Activated CD4-positive, alpha-beta T cell treated with anti-CD3 and anti-CD28 coated beads, Interleukin-2, amount 50 U/mL, for 1 hour (primary cell): ENCODE measurements at regions not wholly inside any gene's neighbourhood (a gene's known extent, or its start where the extent isn't known, plus 50 kb on each side); places are given as distances from the start of the nearest gene placed in this dataset.
"Not testable (repeated sequence)": the region's sequence is repeated elsewhere in the genome, so short reads cannot be mapped to it uniquely, and the experiment has no call there.

Source experiments
- DNase-seq: peaks from one replicate; pipeline ENCODE4 v3.0.0-alpha.2; 2020

DNA sequence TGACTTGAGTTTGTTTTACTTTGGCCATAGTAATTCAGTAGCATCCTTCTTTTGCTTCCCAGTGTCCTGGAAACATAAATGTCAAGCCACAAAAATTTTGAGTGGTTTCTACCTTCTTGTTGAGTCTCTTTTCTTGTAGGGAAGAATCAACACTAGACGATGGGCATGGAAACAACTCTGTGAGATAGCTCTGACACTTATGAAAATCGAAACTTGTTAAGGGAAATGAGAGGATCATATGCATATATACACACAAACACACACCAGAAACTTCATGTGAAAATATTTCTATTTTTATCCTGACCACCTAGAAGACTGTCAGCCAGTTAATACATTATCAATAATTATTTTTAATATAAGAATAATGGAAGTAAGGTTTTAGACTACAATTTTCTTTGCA lies 1247.3 kb upstream of the FLRT2 start:
- DNase-seq = no peak

DNA sequence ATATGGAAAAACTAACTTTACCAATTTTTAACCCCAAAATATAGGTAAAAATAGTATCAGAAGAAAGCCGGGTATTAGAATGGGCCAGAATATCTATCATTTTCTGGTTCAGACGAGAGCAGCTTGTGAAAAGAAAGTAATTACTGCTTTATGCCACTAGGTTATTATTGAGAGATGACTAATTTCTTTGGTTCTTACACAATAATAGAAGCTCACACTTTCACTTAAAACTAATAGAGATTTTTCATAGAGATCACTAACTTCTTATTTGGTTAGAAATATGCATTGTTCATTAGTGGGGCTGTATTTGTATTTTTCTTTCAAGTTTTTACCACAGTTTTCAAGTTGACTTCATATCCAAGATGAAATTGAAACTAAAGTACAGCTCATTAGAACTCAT lies 1241.2 kb upstream of the FLRT2 start:
- no peak for DNase-seq

DNA sequence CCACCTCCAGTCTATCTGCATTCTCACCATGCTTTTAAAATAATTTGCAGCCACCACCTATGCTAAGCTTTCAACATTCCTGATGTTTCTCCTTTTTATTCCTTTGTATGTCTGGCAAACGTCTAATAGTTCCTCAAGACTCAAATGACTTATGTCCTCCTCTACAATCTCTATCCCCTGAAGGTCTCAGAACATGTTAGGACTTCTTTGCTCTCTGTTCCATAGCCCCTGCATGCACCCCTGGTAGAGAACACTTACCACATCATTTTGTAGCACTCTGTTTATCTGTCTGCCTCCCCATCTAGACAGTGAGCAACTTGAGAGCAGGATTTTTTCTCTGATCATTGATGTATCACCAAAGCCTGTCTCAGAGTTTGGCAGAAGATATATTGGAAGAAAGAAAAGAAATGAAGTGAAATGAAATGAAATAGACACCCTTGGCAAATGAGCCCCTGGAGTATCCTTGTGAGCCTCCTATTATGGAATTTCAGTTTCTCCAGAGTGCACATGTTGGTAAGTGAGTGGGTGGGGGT lies 1231.2 kb upstream of the FLRT2 start:
- DNase-seq = no peak

DNA sequence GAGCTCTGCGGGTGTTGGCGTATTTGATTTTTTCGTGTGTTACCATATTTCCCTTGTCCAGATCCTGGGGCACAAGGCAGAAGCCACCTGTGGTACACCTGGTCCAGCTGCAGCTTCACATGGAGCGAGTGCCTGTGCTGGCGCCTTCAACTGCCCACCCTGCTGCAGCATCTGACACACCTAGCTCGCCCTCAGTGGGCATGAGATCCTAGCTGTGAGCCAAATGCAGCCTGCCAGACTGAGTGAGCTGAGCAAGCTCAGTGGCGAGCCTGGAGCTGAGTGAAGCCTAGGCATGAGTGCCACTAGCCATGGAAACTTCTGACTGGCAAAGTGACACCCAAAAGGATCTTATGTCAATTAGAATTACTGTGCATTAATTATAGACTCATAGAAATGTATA lies 1226.8 kb upstream of the FLRT2 start:
- DNase-seq = no peak

DNA sequence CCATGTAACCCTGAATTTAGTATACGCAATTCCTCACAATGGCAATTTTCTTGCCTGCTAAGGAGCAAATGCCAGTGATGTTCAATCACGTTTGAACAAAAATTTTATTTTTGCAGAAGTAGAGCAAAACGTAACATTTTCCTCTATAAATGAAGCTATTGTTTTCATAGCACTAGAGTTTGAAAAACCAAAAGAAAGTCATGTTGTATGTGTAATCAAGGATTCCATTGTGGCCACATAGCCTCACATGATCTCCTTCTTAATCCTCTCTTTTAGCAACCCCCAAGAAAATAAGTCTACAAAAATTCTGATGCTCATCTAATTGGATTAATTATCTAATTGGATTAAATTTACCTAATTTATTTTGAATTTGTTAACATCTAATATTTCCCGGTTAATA lies 1217.4 kb upstream of the FLRT2 start:
- no peak for DNase-seq

DNA sequence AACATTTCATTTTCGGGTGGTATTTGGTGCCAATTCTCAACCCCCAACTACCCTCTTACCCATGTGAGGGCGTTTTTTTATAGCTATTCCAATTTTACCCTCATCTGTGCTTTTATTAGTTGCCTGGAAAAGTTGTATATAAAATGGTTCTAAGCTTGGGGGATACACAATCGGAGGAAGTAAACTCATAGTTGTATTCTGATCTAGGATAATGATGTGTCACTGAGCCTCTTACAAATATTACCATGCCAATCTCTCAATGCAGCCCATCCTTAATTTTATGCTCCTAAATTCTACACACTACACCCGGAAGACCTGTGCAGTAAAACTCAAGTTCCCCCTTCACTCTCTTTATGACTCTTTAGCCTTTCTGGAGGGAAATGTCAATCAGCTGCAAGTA lies 1206.5 kb upstream of the FLRT2 start:
- DNase-seq = no peak

DNA sequence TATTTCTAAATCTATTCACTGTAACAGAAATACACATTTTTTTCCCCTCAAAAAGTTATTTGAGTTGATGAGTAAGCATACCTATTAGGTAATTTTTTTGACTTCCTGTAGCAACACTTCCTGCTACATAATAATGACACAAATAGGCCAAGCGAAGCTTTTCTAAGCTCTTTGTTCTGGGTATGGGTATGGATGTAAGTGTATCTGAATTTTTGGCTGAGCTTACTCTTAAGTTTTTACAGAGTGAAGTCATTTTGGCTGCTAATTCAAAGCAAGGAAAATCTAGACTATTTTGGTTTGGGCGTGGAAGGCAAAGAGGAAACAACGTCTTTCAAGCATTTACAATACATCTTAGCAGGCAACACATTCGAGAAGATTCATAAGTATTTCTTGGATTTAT lies 1206.0 kb upstream of the FLRT2 start:
- no peak for DNase-seq

DNA sequence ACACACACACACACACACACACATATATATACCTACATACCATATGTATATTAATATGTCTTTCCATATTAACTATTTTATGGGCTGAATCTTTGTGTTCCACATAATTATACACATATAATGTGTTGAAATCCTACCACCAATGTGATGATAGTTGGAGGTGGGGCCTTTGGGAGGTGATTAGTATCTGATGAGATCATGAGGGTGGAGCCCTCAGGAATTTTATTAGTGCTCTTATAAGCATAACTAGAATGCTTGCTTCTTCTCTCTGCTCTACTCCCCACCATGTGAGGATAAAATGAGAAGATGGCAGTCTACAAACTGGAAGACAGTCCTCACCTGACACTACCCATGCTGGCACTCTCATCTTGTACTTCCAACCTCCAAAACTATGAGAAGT lies 1193.5 kb upstream of the FLRT2 start:
- no peak for DNase-seq

DNA sequence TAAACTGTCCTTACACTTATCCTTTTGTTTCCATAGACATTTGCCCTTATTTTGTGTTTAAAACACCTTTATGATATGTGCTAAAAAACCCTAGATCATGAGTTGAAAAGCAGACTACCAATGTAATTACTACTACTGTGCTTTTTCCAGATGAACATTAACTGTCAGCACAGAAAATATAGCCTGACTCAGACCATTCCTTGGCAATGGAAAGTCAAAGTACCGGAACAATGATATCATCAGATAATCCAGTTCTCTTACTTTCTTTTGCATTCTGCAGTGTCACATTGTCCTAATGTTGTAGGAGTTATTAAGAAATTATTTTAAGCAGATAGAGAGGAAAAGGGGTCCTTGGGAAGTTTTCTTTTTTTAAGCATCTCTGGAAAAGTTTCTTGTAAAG lies 1189.0 kb upstream of the FLRT2 start:
- DNase-seq = no peak

DNA sequence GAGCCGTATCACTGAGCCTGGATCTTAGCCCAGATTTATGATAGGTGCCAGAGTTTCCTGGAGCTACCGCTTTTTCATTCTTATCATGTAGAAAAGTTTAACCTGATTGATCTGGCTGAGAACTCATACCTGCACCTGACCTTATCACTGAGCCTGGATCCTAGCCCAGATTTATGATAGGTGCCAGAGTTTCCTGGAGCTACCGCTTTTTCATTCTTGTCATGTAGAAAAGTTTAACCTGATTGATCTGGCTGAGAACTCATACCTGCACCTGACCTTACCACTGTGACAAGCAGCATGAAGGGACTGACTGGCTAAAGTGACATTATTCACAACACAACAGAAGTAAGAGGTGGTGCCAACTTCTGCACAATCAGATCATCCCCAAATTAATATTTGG lies 1188.1 kb upstream of the FLRT2 start:
- DNase-seq = not testable (repeated sequence)

DNA sequence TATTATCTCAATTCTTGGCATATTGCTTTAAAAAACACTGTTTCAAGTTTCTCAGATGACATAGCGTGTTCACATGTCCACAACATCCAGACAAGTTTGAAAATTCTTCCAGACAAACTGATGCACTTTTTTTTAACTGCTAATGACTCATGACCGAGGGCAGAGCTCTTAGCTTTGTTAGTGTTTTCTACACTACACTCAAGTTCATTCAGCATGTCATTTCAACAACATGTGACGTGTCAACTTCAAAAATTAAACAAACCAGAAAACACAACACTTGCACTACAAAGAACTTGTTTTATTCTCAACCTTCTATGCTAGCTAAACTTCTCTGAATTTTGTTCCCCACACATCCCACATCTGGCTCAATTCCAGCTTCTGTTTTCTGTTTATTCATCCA lies 1186.3 kb upstream of the FLRT2 start:
- DNase-seq = no peak

DNA sequence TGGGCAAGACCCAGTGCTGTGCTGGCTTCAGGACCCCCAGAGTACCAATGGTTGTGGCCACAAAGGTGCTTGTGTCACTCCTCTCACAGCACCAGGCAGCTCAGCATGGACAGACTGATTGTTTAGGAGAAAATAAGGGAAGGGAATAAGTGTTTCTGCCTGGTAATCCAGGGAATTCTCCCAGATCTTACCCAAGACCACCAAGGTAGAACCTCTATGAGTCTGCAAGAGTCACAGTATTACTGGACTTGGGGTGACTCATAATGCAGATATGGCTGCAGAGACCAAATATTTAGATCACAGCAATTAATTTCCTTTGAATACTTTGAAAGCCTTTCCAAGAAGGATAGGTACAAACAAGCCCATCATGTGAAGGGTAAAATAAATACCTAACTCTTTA lies 1178.3 kb upstream of the FLRT2 start:
- DNase-seq = no peak

DNA sequence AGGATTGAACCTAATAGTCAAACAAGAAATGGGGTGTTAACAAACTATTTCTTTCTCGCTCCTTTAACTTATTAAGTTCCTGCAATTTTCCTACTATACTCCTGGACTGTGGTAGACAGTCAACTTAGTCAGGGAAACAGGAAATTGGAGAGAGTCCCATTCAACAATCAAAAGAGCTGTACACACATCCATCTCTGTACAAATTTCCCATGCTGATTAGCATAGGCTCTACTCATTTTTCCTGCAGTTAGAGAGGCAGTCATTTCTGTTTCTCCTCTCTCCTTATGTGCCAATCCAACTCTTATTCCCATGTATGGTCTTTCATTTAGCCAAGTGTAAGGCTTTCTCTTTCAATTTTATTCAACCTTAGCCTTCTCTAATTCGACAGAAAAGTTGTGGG lies 1168.5 kb upstream of the FLRT2 start:
- no peak for DNase-seq

DNA sequence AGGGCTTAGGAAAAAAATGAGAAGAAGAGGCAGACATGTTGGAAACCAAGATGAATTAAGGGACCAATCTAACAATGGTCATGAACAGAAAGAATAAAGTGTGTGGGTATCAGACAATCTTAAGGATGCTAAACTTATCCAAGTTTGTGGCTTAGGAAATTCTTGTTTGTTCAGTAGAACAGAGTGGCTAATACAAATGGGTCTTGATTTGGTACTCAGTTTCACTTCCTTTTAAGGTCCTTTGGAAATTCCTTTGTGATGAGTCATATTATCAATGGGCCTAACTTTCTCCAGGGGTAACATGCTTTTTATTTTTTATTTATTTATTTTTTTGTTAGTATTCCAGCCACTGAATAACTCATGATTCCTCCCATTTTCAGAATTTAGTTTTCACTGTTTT lies 1154.7 kb upstream of the FLRT2 start:
- no peak for DNase-seq

DNA sequence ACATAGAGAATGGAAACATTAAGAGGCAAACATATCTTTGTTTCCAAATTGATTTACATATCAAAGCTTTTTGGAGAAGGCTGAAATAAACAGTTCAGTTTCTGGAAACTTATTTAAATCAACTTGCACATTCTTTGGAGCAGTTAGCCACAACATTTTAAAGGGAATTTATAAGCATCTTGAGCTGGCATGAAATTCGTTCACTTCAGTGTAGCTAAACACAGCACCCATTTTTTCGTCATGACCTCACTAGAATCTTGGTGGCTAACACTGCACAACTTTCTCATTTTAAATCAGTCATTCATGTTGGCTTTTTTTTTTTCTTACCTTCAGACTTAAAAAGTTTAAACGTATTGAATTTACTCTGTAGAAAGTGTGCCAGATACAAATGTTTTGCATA lies 1139.9 kb upstream of the FLRT2 start:
- DNase-seq = no peak

DNA sequence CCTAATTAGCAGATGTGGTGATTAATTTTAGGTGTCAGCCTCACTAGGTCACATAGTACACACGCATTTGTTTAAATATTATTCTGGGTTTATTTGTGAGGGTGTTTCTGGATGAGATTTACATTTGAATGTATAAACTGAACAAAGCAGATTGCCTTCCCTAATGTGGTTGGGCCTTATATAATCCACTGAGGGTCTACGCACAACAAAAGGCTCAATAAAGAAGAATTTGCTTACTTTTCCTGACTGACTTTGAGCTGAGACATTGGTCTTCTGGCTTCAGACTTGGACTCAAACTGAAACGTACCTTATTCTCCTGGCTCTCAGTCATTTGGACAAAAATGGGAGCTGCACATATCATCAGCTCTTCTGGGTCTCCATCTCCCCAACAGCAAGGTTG lies 1132.3 kb upstream of the FLRT2 start:
- no peak for DNase-seq

DNA sequence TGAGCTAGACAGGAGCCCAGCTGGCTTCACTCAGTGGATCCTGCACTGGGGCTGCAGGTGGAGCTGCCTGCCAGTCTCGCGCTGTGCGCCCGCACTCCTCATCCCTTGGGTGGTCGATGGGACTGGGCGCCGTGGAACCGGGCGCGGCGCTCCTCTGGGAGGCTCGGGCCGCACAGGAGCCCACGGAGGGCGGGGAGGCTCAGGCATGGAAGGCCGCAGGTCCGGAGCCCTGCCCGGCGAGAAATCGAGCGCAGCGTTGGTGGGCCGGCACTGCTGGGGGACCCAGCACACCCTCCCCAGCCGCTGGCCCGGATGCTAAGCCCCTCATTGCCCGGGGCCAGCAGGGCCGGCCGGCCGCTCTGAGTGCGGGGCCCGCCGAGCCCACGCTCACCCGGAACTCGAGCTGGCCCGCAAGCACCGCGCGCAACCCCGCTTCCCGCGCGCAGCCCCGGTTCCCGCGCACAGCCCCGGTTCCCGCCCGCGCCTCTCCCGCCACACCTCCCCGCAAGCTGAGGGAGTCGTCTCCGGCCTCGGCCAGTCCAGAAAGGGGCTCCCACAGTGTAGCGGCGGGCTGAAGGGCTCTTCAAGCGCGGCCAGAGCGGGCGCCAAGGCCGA lies 1130.5 kb upstream of the FLRT2 start:
- no peak for DNase-seq

DNA sequence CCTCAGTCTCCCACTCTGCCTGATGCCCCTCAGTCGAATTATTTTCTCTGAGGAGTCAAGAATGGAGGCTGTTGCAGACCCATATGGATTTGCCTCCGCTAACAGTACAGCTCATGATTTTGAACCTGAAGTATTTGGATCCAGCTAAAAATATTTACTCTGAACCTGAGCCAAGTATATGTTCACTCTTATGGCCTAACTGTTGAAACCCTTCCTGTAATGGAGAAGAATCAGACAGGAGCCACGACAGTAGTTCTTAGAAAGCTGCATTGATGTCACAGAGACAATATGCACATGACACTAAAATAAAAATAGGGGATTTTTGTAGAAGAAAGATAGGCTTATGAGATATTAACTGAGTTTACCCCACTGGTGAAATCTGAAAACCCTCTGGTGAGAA lies 1128.3 kb upstream of the FLRT2 start:
- no peak for DNase-seq

DNA sequence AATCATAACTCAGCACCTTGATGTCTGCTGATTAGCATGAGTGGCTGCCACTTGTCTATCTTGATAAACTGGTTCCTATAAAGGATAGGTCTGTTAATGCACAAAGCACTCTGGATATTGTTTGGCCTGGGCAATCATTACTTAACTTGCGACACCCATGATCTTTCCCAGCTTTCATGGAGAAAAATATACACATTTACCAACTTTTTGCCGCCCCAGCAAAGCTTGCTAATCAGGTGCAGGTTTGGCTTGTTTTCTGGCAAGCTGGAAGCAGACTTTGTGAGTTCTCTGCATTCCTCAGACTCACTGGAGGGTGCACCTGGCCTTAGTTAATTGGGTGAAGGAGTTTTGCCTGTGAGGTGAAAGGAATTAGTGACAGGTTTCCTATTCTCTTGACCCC lies 1126.4 kb upstream of the FLRT2 start:
- DNase-seq = no peak

DNA sequence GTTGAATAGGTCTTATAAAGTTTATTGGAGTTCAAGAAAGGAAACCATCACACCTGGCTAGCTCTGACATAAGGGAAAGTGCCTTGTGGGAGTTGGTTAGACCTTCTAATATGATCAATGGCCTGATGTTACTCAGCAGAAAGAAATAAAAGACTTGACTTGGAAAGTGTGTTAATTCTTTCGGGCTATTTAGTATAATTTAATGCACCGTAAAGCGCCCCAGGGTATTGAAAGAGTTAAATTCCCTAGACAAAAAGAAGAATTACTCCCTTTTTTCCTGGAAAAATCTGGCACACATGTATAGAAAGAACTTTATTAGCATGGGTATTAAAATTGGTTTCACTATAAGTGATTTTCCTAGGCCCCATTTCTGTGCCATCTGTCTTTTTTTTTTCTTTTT lies 1125.7 kb upstream of the FLRT2 start:
- DNase-seq = no peak

DNA sequence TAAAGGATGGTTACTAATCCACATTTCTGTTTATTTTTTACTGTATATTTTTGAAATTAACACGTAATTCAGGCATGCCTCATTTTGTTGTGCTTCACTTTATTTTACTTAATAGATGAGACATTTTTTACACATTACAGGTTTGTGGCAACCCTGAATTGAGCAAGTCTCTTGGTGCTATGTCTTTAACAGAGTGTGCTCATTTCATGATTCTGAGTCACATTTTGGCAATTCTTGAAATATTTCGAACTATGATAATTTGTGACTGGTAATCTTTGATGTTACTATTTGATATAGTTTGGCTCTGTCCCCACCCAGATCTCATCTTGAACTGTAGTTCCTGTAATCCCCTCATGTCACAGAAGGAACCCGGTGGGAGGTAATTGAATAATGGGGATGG lies 1120.5 kb upstream of the FLRT2 start:
- no peak for DNase-seq

DNA sequence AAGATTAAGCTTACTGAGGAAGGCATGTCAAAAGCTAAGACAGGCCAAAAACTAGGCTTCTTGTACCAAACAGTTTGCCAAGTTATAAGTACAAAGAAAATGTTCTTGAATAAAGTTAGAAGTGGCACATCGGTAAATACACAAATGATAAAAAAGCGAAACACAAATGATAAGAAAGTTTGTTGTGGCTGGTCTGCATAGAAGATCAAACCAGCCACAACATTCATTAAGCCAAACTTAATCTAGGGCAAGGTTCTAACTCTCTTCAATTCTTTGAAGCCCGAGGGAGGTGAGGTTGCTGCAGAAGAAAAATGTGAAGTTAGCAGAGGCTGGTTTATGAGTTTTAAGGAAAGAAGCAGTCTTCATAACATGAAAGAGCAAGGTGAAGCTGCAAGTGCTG lies 1119.6 kb upstream of the FLRT2 start:
- DNase-seq = no peak

DNA sequence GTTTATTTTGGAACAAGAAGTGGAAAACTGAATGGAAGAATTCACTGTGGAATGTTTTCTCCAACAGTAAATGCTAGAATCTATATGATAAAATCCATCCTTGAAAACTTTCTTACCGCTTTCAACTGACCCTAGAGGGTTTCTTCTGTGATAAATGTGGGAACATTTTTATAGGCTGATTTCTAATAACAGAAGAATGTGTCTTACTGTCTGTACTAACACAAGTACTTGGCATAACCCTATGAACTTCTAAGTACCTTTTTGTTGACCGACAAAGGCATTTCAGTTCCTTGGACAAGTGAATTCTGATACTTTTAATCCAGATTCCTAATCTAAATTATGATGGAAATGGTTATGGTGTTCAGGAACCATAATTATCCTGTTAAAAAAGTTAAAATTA lies 1109.7 kb upstream of the FLRT2 start:
- DNase-seq = no peak

DNA sequence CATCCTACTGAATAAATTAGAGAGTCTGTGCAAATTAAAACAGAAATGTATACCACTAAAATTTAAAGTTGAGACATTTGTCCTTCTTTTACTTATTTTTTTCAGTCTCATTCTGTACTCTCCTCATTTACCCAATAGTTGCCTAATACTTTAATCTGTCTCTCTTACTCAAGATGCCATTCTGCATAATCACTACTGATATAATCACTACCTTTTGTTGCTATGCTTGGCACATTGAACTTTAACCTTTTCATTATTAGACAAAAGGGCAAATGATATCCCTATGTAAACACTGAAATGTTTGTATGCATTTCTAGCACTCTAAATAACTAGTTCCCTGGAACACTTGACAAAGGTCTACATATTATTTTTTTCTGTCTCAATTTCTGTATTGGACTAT lies 1108.3 kb upstream of the FLRT2 start:
- no peak for DNase-seq

DNA sequence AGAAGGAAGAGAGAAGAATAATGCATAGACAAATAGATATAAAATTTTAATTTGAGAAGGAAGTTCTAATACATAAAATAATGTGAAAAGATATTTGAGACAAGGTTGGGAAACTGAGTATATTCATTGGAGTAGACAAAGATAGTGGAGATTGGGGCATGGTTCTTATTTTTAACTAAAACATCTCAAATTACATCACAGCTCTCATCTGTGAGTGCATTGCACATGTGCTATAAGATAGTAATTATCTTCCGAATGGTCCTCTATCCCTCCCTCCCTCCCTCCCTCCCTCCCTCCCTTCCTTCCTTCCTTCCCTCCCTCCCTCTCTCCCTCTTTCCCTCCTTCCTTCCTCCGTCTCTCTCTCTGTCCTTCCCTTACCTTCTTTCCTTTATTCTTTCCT lies 1104.0 kb upstream of the FLRT2 start:
- no peak for DNase-seq

DNA sequence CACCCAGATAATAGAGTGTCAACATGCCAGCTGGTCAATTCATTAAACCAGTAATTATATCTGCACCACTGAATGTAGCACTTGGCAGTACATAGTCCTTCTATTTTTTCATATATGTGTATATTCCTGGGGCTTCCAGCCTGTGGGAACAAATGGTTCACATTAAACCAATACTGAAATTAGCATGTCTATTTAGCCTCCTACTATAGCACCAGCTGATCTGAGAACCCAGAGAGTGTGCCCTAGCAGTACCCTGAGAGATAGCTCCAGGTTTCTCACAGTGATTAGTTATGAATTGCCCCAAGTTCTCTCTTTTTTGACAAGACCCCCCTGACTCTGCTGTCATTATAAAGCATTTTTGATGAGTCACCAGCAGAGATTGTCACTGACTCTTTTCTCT lies 1097.3 kb upstream of the FLRT2 start:
- no peak for DNase-seq
